Lung (tissue), 11 donors: ENCODE measurements at regions not wholly inside any gene's neighbourhood (a gene's known extent, or its start where the extent isn't known, plus 50 kb on each side); places are given as distances from the start of the nearest gene placed in this dataset.

Experiments used
- ATAC-seq: fragments of 200-7000 bp; cut with Tn5 transposase; one replicate; pipeline ENCODE4 v1.9.1; 2020; ENCODE audit warnings: moderate number of reproducible peaks; ENCODE audit not compliant: insufficient read depth, low FRiP score
- DNase-seq, 3 donors: peaks; one replicate each; pipeline ENCODE4 v3.0.0-alpha.2; 2013 to 2017
- H3K27ac ChIP-seq, 2 donors: one replicate each; pipeline ENCODE4 v1.5.1; 2013; ENCODE audit warnings: mild to moderate bottlenecking in 2 of 2, moderate library complexity in 2 of 2, control low read depth in 1 of 2, inconsistent platforms in 1 of 2, low read depth in 1 of 2, low read length in 1 of 2
- H3K27me3 ChIP-seq, 3 donors: one replicate each; pipeline ENCODE4 v1.5.1; 2013; ENCODE audit warnings: low read length in 2 of 3; ENCODE audit not compliant: control insufficient read depth in 3 of 3, insufficient read depth in 3 of 3
- H3K36me3 ChIP-seq, 4 donors: one replicate each; pipeline ENCODE4 v1.5.1; 2013; ENCODE audit warnings: low read length in 4 of 4, mild to moderate bottlenecking in 1 of 4, moderate library complexity in 1 of 4; ENCODE audit not compliant: control insufficient read depth in 4 of 4, insufficient read depth in 4 of 4
- H3K4me1 ChIP-seq, 5 donors: one replicate each; pipeline ENCODE4 v1.5.1; 2013; ENCODE audit warnings: low read length in 5 of 5, mild to moderate bottlenecking in 2 of 5, moderate library complexity in 1 of 5; ENCODE audit not compliant: control insufficient read depth in 5 of 5, insufficient read depth in 5 of 5
- H3K4me3 ChIP-seq: one replicate; pipeline ENCODE4 v1.5.1; 2013; ENCODE audit warnings: mild to moderate bottlenecking, control low read depth, moderate library complexity
- H3K9ac ChIP-seq, 2 donors: one replicate each; pipeline ENCODE4 v1.5.1; 2013; ENCODE audit warnings: low read length in 2 of 2, control low read depth in 1 of 2; ENCODE audit not compliant: insufficient read depth in 1 of 2
- H3K9me3 ChIP-seq, 4 donors: one replicate each; pipeline ENCODE4 v1.5.1; 2013; ENCODE audit warnings: low read length in 3 of 4, mild to moderate bottlenecking in 1 of 4, moderate library complexity in 1 of 4; ENCODE audit not compliant: control insufficient read depth in 4 of 4, insufficient read depth in 3 of 4
- WGBS, 2 donors: extraction: QIAGEN DNeasy Blood & Tissue Kit; methylation state at CpG; one replicate each; pipeline ENCODE4 v1.1.7; 2013; 5-methylcytosine and 5-hydroxymethylcytosine counted together
- TF ChIP-seq, protein P1 (sequence below): IDR thresholded peaks from 2 replicates; pipeline ENCODE4 v1.5.1; 2012; ENCODE audit warnings: mild to moderate bottlenecking; ENCODE audit errors: control extremely low read depth, extremely low read depth
- donor health status: control.
- donor health status: control.
- donor health status: Bipolar disorder and iron deficiency.
- donor health status: healthy.
- donor health status: DM: yes; HTN: yes; CAD: no.

DNA sequence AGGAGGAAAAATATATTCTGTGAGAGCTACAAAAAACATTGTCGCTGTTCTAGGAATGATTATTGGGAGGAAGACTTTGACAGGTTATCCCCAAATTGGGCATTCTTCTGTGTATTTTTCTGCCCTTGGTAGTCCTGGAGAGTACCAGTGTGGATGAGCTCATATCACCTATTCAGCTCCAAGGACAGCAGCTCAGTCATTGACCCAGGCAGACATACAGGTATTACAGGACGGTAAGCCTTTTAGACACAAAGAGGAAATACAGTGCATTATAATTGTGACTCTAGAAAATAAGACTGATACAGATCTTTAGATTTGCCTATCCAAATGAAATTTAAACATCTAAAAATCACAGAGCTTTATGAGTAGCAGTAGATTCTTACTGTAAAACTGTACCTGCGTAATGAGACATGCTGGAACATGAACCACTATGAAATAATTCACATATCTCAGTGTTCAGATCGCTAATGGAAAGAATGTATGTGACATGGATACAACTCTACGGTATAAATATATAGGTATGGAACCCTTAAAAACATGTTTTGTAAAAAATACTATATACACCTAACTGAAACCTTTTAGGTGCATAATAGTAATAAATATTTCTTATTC is 56.0 kb downstream of the PLK2 start:
- Histone ChIP-seq H3K9me3 (no peaks in the 10 kb centered on the region), H3K36me3 (no peaks in the 10 kb centered on the region), H3K27ac (no peak overlapping the region), H3K9ac (no peak overlapping the region), H3K4me1 (no peaks in the 10 kb centered on the region), H3K27me3 (no peaks in the 10 kb centered on the region), H3K4me3 (no peak overlapping the region)
- TF ChIP-seq, protein P1, sequence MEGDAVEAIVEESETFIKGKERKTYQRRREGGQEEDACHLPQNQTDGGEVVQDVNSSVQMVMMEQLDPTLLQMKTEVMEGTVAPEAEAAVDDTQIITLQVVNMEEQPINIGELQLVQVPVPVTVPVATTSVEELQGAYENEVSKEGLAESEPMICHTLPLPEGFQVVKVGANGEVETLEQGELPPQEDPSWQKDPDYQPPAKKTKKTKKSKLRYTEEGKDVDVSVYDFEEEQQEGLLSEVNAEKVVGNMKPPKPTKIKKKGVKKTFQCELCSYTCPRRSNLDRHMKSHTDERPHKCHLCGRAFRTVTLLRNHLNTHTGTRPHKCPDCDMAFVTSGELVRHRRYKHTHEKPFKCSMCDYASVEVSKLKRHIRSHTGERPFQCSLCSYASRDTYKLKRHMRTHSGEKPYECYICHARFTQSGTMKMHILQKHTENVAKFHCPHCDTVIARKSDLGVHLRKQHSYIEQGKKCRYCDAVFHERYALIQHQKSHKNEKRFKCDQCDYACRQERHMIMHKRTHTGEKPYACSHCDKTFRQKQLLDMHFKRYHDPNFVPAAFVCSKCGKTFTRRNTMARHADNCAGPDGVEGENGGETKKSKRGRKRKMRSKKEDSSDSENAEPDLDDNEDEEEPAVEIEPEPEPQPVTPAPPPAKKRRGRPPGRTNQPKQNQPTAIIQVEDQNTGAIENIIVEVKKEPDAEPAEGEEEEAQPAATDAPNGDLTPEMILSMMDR: no peak
- ATAC-seq (no peak), DNase-seq (no peak)
- 95 to 96% methylated on average over 5 of the region's 5 CpGs for WGBS, 2 donors

DNA sequence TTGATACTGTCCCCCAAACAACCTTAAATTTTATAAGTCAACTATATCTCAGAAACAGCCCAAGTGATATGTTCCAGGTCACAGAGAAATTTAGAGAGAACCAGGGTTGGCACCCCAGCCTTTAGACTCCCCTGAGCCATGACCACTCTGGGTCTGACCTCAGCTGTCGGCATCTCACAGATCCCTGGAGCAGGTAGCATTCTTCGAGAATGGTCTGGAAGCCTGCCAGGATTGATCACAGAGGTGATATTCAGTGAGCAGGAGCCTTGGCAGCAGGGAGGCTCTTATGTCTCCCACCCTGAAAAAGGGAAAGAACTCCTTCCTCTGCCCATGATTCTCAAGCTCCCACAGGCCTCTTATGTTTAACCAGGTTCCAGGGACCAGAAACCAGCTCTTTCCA is 58.2 kb downstream of the PLK2 start:
- Histone ChIP-seq H3K27ac (no peak overlapping the region), H3K36me3 (no peaks in the 10 kb centered on the region), H3K4me3 (no peak overlapping the region), H3K9me3 (no peaks in the 10 kb centered on the region), H3K27me3 (no peaks in the 10 kb centered on the region), H3K4me1 (no peaks in the 10 kb centered on the region), H3K9ac (no peak overlapping the region)
- DNase-seq: no peak
- WGBS, 2 donors: 83 to 88% methylated on average over 2 of the region's 2 CpGs
- TF ChIP-seq, protein P1: no peak
- ATAC-seq: no peak

- H3K27me3 ChIP-seq: no peaks in the 10 kb centered on the region
- H3K36me3 ChIP-seq: no peaks in the 10 kb centered on the region
- DNase-seq (no peak), ATAC-seq (no peak)
- 91 to 96% methylated on average over 2 of the region's 2 CpGs for WGBS, 2 donors
- TF ChIP-seq, protein P1: no peak
- no peak overlapping the region for H3K9ac ChIP-seq
- no peaks in the 10 kb centered on the region for H3K4me1 ChIP-seq
- H3K9me3 ChIP-seq: no peaks in the 10 kb centered on the region
- no peak overlapping the region for H3K27ac ChIP-seq
- no peak overlapping the region for H3K4me3 ChIP-seq
Observed at GRCh38 chr5:58400737-58401136, 59.1 kb downstream of the PLK2 start.

DNA sequence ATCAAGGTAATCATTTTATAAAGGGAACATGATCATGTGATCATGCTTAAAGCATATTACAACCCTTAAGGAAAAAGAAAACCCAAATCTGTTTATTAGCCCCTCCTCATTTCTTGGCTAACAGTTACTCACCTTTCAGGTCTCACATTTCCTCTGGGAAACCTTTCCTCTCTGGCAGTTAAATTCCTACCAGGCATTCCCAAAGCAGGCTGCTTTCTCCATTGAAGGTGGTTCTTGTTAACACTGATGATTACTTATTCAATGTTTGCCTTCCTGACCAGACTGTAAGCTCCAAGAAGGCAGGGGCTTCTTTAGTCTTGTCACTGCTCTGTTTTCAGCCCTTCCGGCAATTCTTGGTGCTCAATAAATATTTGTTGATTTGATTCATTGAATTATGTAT is 59.9 kb downstream of the PLK2 start:
- no peak overlapping the region for H3K27ac ChIP-seq

More for the DNA sequence above, 59.9 kb downstream of the PLK2 start:
- Histone ChIP-seq H3K36me3 (no peaks in the 10 kb centered on the region), H3K9ac (no peak overlapping the region), H3K4me3 (no peak overlapping the region), H3K27me3 (no peaks in the 10 kb centered on the region), H3K9me3 (no peaks in the 10 kb centered on the region), H3K4me1 (no peaks in the 10 kb centered on the region)
- TF ChIP-seq, protein P1: no peak
- no peak for DNase-seq
- no peak for ATAC-seq
- 95 to 97% methylated on average over 1 of the region's 1 CpG for WGBS, 2 donors
